GM18508 (cell line): ENCODE measurements at regions not wholly inside any gene's neighbourhood (a gene's known extent, or its start where the extent isn't known, plus 50 kb on each side); places are given as distances from the start of the nearest gene placed in this dataset.

Experiments used
- ATAC-seq: cut with Tn5 transposase; IDR thresholded peaks from one replicate; pipeline ENCODE4 v1.9.1; 2021; ENCODE audit warnings: moderate number of reproducible peaks; ENCODE audit not compliant: insufficient read depth, unreplicated experiment

GRCh38 chr2:139123795-139124194, 343.6 kb upstream of the NXPH2 start:
- no peak for ATAC-seq

- no peak for ATAC-seq
Observed at GRCh38 chr2:139122711-139123158, 342.5 kb upstream of the NXPH2 start.

- ATAC-seq: no peak
Observed at GRCh38 chr2:139099721-139100120, 319.5 kb upstream of the NXPH2 start.

GRCh38 chr2:139098961-139099360, 318.8 kb upstream of the NXPH2 start:
- ATAC-seq: no peak

- no peak for ATAC-seq
Observed at GRCh38 chr2:139083121-139083520, 302.9 kb upstream of the NXPH2 start.

GRCh38 chr2:139080244-139080643, 300.1 kb upstream of the NXPH2 start:
- ATAC-seq: no peak

- no peak for ATAC-seq
Observed at GRCh38 chr2:139079311-139079710, 299.1 kb upstream of the NXPH2 start.

GRCh38 chr2:139078376-139078775, 298.2 kb upstream of the NXPH2 start:
- ATAC-seq: no peak

- ATAC-seq: no peak
Observed at GRCh38 chr2:139077099-139077737, 297.0 kb upstream of the NXPH2 start.

- ATAC-seq: no peak
Observed at GRCh38 chr2:139067874-139068273, 287.7 kb upstream of the NXPH2 start.

GRCh38 chr2:139067072-139067471, 286.9 kb upstream of the NXPH2 start:
- no peak for ATAC-seq

GRCh38 chr2:139064159-139064558, 284.0 kb upstream of the NXPH2 start:
- no peak for ATAC-seq

GRCh38 chr2:139059617-139060016, 279.4 kb upstream of the NXPH2 start:
- no peak for ATAC-seq

- ATAC-seq: no peak
Observed at GRCh38 chr2:139055202-139055601, 275.0 kb upstream of the NXPH2 start.

GRCh38 chr2:139048017-139048416, 267.8 kb upstream of the NXPH2 start:
- ATAC-seq: no peak

- no peak for ATAC-seq
Observed at GRCh38 chr2:139045524-139045923, 265.3 kb upstream of the NXPH2 start.

GRCh38 chr2:139034064-139034463, 253.9 kb upstream of the NXPH2 start:
- no peak for ATAC-seq

GRCh38 chr2:139033300-139033699, 253.1 kb upstream of the NXPH2 start:
- no peak for ATAC-seq

- ATAC-seq: peak; percentile 55
Observed at GRCh38 chr2:139031722-139032121, 251.5 kb upstream of the NXPH2 start.

GRCh38 chr2:139020287-139020686, 240.1 kb upstream of the NXPH2 start:
- no peak for ATAC-seq

GRCh38 chr2:139018252-139018651, 238.1 kb upstream of the NXPH2 start:
- no peak for ATAC-seq

- no peak for ATAC-seq
Observed at GRCh38 chr2:139007130-139007529, 226.9 kb upstream of the NXPH2 start.
